OCI-LY7 (cell line): ENCODE measurements at regions not wholly inside any gene's neighbourhood (a gene's known extent, or its start where the extent isn't known, plus 50 kb on each side); places are given as distances from the start of the nearest gene placed in this dataset.
A peak's percentile ranks its signal among the peaks of the same experiment; 100 is the strongest.
"Not testable (repeated sequence)": the region's sequence is repeated elsewhere in the genome, so short reads cannot be mapped to it uniquely, and the experiment has no call there.

Experiments used
- BruUV-seq: library from RNA; stranded (reverse); fragments of 400-500 nt; replicated peaks from 2 replicates; lab custom pipeline; 2021; lab: Mats Ljungman, UMichigan
- CTCF ChIA-PET: fragments of 300-600 bp; sonication (Branson Sonifier 250); formaldehyde crosslinking; loops from one replicate; lab custom pipeline; 2022; ENCODE audit warnings: antibody characterized with exemption; ENCODE audit not compliant: unreplicated experiment; lab: Charles Lee
- POLR2A ChIA-PET: fragments of 300-600 bp; sonication (Branson Sonifier 250); formaldehyde crosslinking; loops from one replicate; lab custom pipeline; 2022; ENCODE audit warnings: antibody characterized with exemption; lab: Charles Lee
- DNase-seq: peaks from one replicate; pipeline ENCODE4 v3.0.0-alpha.2; 2015; ENCODE audit warnings: low spot score
- H2AFZ ChIP-seq: fragments of 200-600 bp; sonication (generic), shearing (Covaris generic); 2 replicates; pipeline ENCODE4 v1.6.1; 2014; ENCODE audit warnings: mild to moderate bottlenecking, antibody characterized with exemption, low read length, moderate library complexity
- H3K27ac ChIP-seq: fragments of 200-600 bp; sonication (generic); 2 replicates; pipeline ENCODE4 v1.5.1; 2014; ENCODE audit warnings: mixed run types, low read depth, mild to moderate bottlenecking, moderate library complexity, low read length, inconsistent platforms; ENCODE audit not compliant: poor library complexity, severe bottlenecking
- H3K36me3 ChIP-seq: fragments of 200-600 bp; sonication (generic); 2 replicates; pipeline ENCODE4 v1.6.1; 2014; ENCODE audit warnings: mild to moderate bottlenecking, antibody characterized with exemption, low read length, moderate library complexity, mixed read lengths; ENCODE audit not compliant: insufficient read depth
- H3K4me1 ChIP-seq: fragments of 200-600 bp; sonication (generic); 2 replicates; pipeline ENCODE4 v1.5.1; 2014; ENCODE audit warnings: mild to moderate bottlenecking, low read length; ENCODE audit not compliant: insufficient read depth, poor library complexity, severe bottlenecking
- H3K4me2 ChIP-seq: fragments of 200-600 bp; sonication (generic); 2 replicates; pipeline ENCODE4 v1.6.1; 2014; ENCODE audit warnings: mild to moderate bottlenecking, low read length
- H3K4me3 ChIP-seq: fragments of 200-600 bp; sonication (generic); 2 replicates; pipeline ENCODE4 v1.5.1; 2014; ENCODE audit warnings: mild to moderate bottlenecking, low read depth, low read length; ENCODE audit not compliant: poor library complexity, severe bottlenecking
- H3K79me2 ChIP-seq: fragments of 200-600 bp; sonication (generic); 2 replicates; pipeline ENCODE4 v1.6.1; 2016; ENCODE audit warnings: low read depth, mild to moderate bottlenecking, low read length, moderate library complexity, mixed read lengths; ENCODE audit not compliant: insufficient read depth
- H3K9me2 ChIP-seq: fragments of 200-600 bp; sonication (generic); 2 replicates; pipeline ENCODE4 v1.6.1; 2016; ENCODE audit warnings: mild to moderate bottlenecking, low read length, mixed read lengths; ENCODE audit not compliant: insufficient read depth
- H3K9me3 ChIP-seq: fragments of 200-600 bp; sonication (generic); 2 replicates; pipeline ENCODE4 v1.6.1; 2014; ENCODE audit warnings: mild to moderate bottlenecking, mixed run types, low read length, mixed read lengths
- H4K20me1 ChIP-seq: fragments of 200-600 bp; sonication (generic); 2 replicates; pipeline ENCODE4 v1.6.1; 2014; ENCODE audit warnings: mild to moderate bottlenecking, antibody characterized with exemption, low read length, moderate library complexity, mixed read lengths; ENCODE audit not compliant: insufficient read depth
- CTCF ChIP-seq: fragments of 200-600 bp; sonication (generic); conservative IDR thresholded peaks from 2 replicates; pipeline ENCODE4 v1.5.1; 2014; ENCODE audit warnings: mild to moderate bottlenecking, antibody characterized with exemption, low read length, moderate library complexity, mixed read lengths
- EZH2phosphoT487 ChIP-seq: fragments of 200-600 bp; sonication (generic); IDR thresholded peaks from 2 replicates; pipeline ENCODE4 v1.6.1; 2018; ENCODE audit warnings: low read depth, borderline replicate concordance, mild to moderate bottlenecking, mixed run types, antibody characterized with exemption, low read length, moderate library complexity, mixed read lengths
- intact Hi-C: fragments of 100-400 bp; cut with micrococcal nuclease; formaldehyde crosslinking; loops from one replicate; pipeline ENCODE4 v1.10.0; 2022; ENCODE audit not compliant: unreplicated experiment

GRCh38 chr2:129922571-129923264, 56.7 kb upstream of the RAB6C start:
- POLR2A ChIA-PET: no interaction called here

GRCh38 chr2:129923265-129924091, 56.0 kb upstream of the RAB6C start:
- no peaks in the 10 kb centered on the region for H3K9me3 ChIP-seq
- H4K20me1 ChIP-seq: no peaks in the 10 kb centered on the region
- no TSS peak for BruUV-seq
- intact Hi-C loops: no loop called here
- H3K27ac ChIP-seq: no peak overlapping the region
- no peaks in the 10 kb centered on the region for H3K4me1 ChIP-seq
- H3K9me2 ChIP-seq: no peaks in the 10 kb centered on the region
- ChIA-PET POLR2A (interaction anchor here (0.6 kb wide), 1 partner anchor 836 kb away, joined by 6 read pairs; no protein-coding TSS in a partner anchor), CTCF (no interaction called here)
- no peak overlapping the region for H3K4me3 ChIP-seq
- no peak overlapping the region for H2AFZ ChIP-seq
- H3K79me2 ChIP-seq: no peaks in the 10 kb centered on the region
- TF ChIP-seq EZH2phosphoT487 (no peak), CTCF (peak; percentile 62)
- H3K4me2 ChIP-seq: no peak overlapping the region
- no peaks in the 10 kb centered on the region for H3K36me3 ChIP-seq
- DNase-seq: peak; percentile 20

More at GRCh38 chr2:129922571-129923264, 56.7 kb upstream of the RAB6C start:
- no TSS peak for BruUV-seq
- CTCF ChIA-PET: no interaction called here
- TF ChIP-seq EZH2phosphoT487 (no peak), CTCF (no peak)
- H4K20me1 ChIP-seq: no peaks in the 10 kb centered on the region
- H3K9me3 ChIP-seq: no peaks in the 10 kb centered on the region
- H3K79me2 ChIP-seq: no peaks in the 10 kb centered on the region
- H3K4me2 ChIP-seq: no peak overlapping the region
- intact Hi-C loops: no loop called here
- no peaks in the 10 kb centered on the region for H3K36me3 ChIP-seq
- no peaks in the 10 kb centered on the region for H3K9me2 ChIP-seq
- DNase-seq: no peak
- H2AFZ ChIP-seq: no peak overlapping the region
- no peak overlapping the region for H3K4me3 ChIP-seq
- no peak overlapping the region for H3K27ac ChIP-seq
- H3K4me1 ChIP-seq: no peaks in the 10 kb centered on the region

- H3K79me2 ChIP-seq, H3K4me1 ChIP-seq, H3K9me3 ChIP-seq, CTCF ChIA-PET, H2AFZ ChIP-seq, H3K36me3 ChIP-seq, BruUV-seq, H3K9me2 ChIP-seq, H3K4me2 ChIP-seq, H3K27ac ChIP-seq, H3K4me3 ChIP-seq, intact Hi-C loops, DNase-seq, H4K20me1 ChIP-seq: not testable (repeated sequence)
- POLR2A ChIA-PET: interaction anchor here (0.6 kb wide), 1 partner anchor 837 kb away, joined by 6 read pairs; no protein-coding TSS in a partner anchor
These were observed 55.4 kb upstream of the RAB6C start for GRCh38 chr2:129924115-129924514.
